Endothelial cell of umbilical vein (primary cell): ENCODE measurements at regions not wholly inside any gene's neighbourhood (a gene's known extent, or its start where the extent isn't known, plus 50 kb on each side); places are given as distances from the start of the nearest gene placed in this dataset.

ENCODE experiments used
- BruUV-seq: library from RNA; stranded (reverse); fragments of 400-500 nt; replicated peaks from 2 replicates; lab custom pipeline; 2021; lab: Mats Ljungman, UMichigan
- CTCF ChIA-PET: fragments of 300-600, 350-600 bp; sonication (Branson Sonifier 250); formaldehyde crosslinking; loops from one replicate; lab custom pipeline; 2021; ENCODE audit warnings: antibody characterized with exemption, inconsistent platforms; lab: Charles Lee
- POLR2A ChIA-PET: fragments of 300-600, 350-600 bp; sonication (Branson Sonifier 250); formaldehyde crosslinking; loops from one replicate; lab custom pipeline; 2021; ENCODE audit warnings: antibody characterized with exemption, inconsistent platforms; lab: Charles Lee
- DNase-seq: peaks from one replicate; pipeline ENCODE4 v3.0.0-alpha.2; 2011; ENCODE audit warnings: low read depth, low spot score
- FAIRE-seq: peaks from 2 replicates; lab custom pipeline; 2011; peaks lifted over from hg19 to GRCh38; lab: Jason Lieb, UNC
- H2AFZ ChIP-seq: 2 replicates; pipeline ENCODE4 v1.6.0; 2012; ENCODE audit warnings: low read depth, low read length, control low read depth, inconsistent platforms
- H3K27ac ChIP-seq: 2 replicates; pipeline ENCODE4 v1.5.1; 2011; ENCODE audit warnings: low read depth, mild to moderate bottlenecking, control low read depth, low read length, moderate library complexity; ENCODE audit not compliant: insufficient read depth
- H3K27me3 ChIP-seq, 2 experiments: 2 replicates each; pipeline versions ENCODE4 v1.6.0 to v1.6.1; 2011; ENCODE audit warnings: low read length in 2 of 2, mixed read lengths in 1 of 2; ENCODE audit not compliant: control insufficient read depth in 2 of 2, insufficient read depth in 2 of 2
- H3K36me3 ChIP-seq, 2 experiments: 2 replicates in 1 of 2; 3 replicates in 1 of 2; pipeline ENCODE4 v1.5.1; 2011; ENCODE audit warnings: low read length in 2 of 2, mild to moderate bottlenecking in 1 of 2, moderate library complexity in 1 of 2; ENCODE audit not compliant: control insufficient read depth in 2 of 2, insufficient read depth in 2 of 2; ENCODE audit errors: extremely low read depth in 1 of 2
- H3K4me1 ChIP-seq: 3 replicates; pipeline ENCODE4 v1.5.1; 2011; ENCODE audit warnings: mild to moderate bottlenecking, low read length; ENCODE audit not compliant: control insufficient read depth, insufficient read depth; ENCODE audit errors: extremely low read depth
- H3K4me2 ChIP-seq: 2 replicates; pipeline ENCODE4 v1.6.1; 2011; ENCODE audit warnings: low read length, control low read depth, mixed read lengths; ENCODE audit not compliant: insufficient read depth
- H3K4me3 ChIP-seq, 3 experiments: fragments of 200-600 bp in 1 of 3; sonication (generic), shearing (Covaris generic) in 1 of 3; replicated peaks in 1 of 3; 2 replicates each; pipeline ENCODE4 v1.5.1; 2011 to 2016; ENCODE audit warnings: control low read depth in 3 of 3, low read length in 3 of 3, mild to moderate bottlenecking in 2 of 3, inconsistent platforms in 1 of 3, low read depth in 1 of 3, moderate library complexity in 1 of 3; ENCODE audit not compliant: insufficient read depth in 1 of 3
- H3K79me2 ChIP-seq: 2 replicates; pipeline ENCODE4 v1.6.0; 2012; ENCODE audit warnings: low read length, inconsistent platforms; ENCODE audit not compliant: control insufficient read depth, insufficient read depth
- H3K9ac ChIP-seq: replicated peaks from 2 replicates; pipeline ENCODE3; 2011; ENCODE audit warnings: low read length, control low read depth; ENCODE audit not compliant: insufficient read depth; ENCODE audit errors: extremely low read depth
- H3K9me1 ChIP-seq: replicated peaks from 3 replicates; pipeline ENCODE4 v1.6.0; 2011; ENCODE audit warnings: mild to moderate bottlenecking, low read length; ENCODE audit not compliant: control insufficient read depth, insufficient read depth; ENCODE audit errors: extremely low read depth
- H3K9me3 ChIP-seq: replicated peaks from 2 replicates; pipeline ENCODE4 v1.5.1; 2012; ENCODE audit warnings: low read length, inconsistent platforms; ENCODE audit not compliant: control insufficient read depth, insufficient read depth
- H4K20me1 ChIP-seq: replicated peaks from 2 replicates; pipeline ENCODE3; 2011; ENCODE audit warnings: mild to moderate bottlenecking, low read length; ENCODE audit not compliant: control insufficient read depth, insufficient read depth; ENCODE audit errors: extremely low read depth
- EZH2 ChIP-seq: IDR thresholded peaks from 2 replicates; pipeline ENCODE4 v1.6.1; 2012; ENCODE audit warnings: borderline replicate concordance, low read depth, mild to moderate bottlenecking, moderate library complexity, low read length, inconsistent platforms; ENCODE audit not compliant: severe bottlenecking
- FOS ChIP-seq: IDR thresholded peaks from 2 replicates; pipeline ENCODE4 v1.6.1; 2011; ENCODE audit warnings: mild to moderate bottlenecking, low read length, moderate library complexity, borderline replicate concordance; ENCODE audit not compliant: insufficient read depth
- JUN ChIP-seq: IDR thresholded peaks from 2 replicates; pipeline ENCODE4 v1.6.1; 2011; ENCODE audit warnings: borderline replicate concordance, low read depth; ENCODE audit not compliant: insufficient read length, insufficient read depth
- MAX ChIP-seq: IDR thresholded peaks from 2 replicates; pipeline ENCODE4 v1.6.1; 2011; ENCODE audit not compliant: insufficient read depth, insufficient read length
- POLR2A ChIP-seq: IDR thresholded peaks from 2 replicates; pipeline ENCODE4 v1.6.1; 2012; ENCODE audit warnings: low read depth, mild to moderate bottlenecking, control low read depth, low read length
- POLR2AphosphoS5 ChIP-seq: IDR thresholded peaks from 2 replicates; pipeline ENCODE4 v1.6.1; 2012; ENCODE audit warnings: low read depth, mild to moderate bottlenecking, control low read depth, low read length, moderate library complexity; ENCODE audit not compliant: insufficient read depth
- dilution Hi-C: fragments of 300-500 bp; cut with MboI; formaldehyde crosslinking; loops from one replicate; pipeline ENCODE4 v1.15.0; 2019; ENCODE audit warnings: low sequenced_read_pairs; ENCODE audit not compliant: extremely low pct_ligation_motif_present
- intact Hi-C: fragments of 100-400 bp; cut with micrococcal nuclease; formaldehyde crosslinking; loops from one replicate; pipeline ENCODE4 v1.10.0; 2022
- TF ChIP-seq, protein P1 (sequence below), 2 donors: IDR thresholded peaks; 1 replicate in 1 of 2; 2 replicates in 1 of 2; pipeline ENCODE4 v1.5.1; 2011; ENCODE audit warnings: low read length in 2 of 2, mild to moderate bottlenecking in 2 of 2, moderate library complexity in 2 of 2, control low read depth in 1 of 2, inconsistent platforms in 1 of 2, low read depth in 1 of 2; ENCODE audit not compliant: insufficient read depth in 1 of 2; ENCODE audit errors: extremely low read depth in 1 of 2

GRCh38 chr4:123849495-123849894 is 452.9 kb downstream of the SPRY1 start:
- dilution Hi-C loops, result no loop called here
- DNase-seq (no peak), FAIRE-seq (no peak)
- Histone ChIP-seq H3K9me3 (no peaks in the 10 kb centered on the region), H3K36me3 (no peaks in the 10 kb centered on the region), H3K4me3 (no peak overlapping the region), H3K4me1 (no peaks in the 10 kb centered on the region), H3K9ac (no peak overlapping the region), H3K27me3 (no peaks in the 10 kb centered on the region), H3K4me2 (no peak overlapping the region), H4K20me1 (no peaks in the 10 kb centered on the region), H3K79me2 (no peaks in the 10 kb centered on the region), H2AFZ (no peak overlapping the region), H3K27ac (no peak overlapping the region), H3K9me1 (no peaks in the 10 kb centered on the region)
- ChIA-PET CTCF (no interaction called here), POLR2A (no interaction called here)
- no TSS peak for BruUV-seq
- intact Hi-C loops, result no loop called here
- no peak for TF ChIP-seq FOS
- no peak for TF ChIP-seq POLR2AphosphoS5

DNA sequence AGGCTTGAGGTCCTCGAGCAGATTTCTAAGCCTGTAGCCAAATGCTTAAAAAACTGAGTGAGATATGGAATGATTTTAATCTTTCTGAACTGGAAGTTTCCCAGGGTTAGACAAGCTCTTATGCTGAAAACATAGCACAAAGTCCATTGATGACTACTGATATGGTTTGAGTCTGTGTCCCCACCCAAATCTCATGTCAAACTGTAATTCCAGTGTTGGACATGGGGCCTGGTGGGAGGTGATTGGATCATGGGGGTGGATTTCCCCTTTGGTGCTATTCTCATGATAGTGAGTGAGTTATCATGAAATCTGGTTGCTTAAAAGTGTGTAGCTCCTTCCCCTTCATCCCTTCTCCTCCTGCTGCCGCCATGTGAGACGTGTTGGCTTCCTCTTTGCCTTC is 454.9 kb downstream of the SPRY1 start:
- intact Hi-C loops, result no loop called here
- Histone ChIP-seq H3K9ac (no peak overlapping the region), H3K4me3 (no peak overlapping the region), H3K27me3 (no peaks in the 10 kb centered on the region), H3K9me3 (no peaks in the 10 kb centered on the region), H3K36me3 (no peaks in the 10 kb centered on the region), H3K4me2 (no peak overlapping the region), H3K4me1 (peaks cover under 1% of the 10 kb centered on the region), H3K9me1 (no peaks in the 10 kb centered on the region), H3K27ac (no peak overlapping the region), H4K20me1 (no peaks in the 10 kb centered on the region), H3K79me2 (no peaks in the 10 kb centered on the region), H2AFZ (no peak overlapping the region)
- dilution Hi-C loops, result no loop called here
- no peak for DNase-seq
- no TSS peak for BruUV-seq
- no peak for TF ChIP-seq MAX
- TF ChIP-seq POLR2AphosphoS5, result no peak
- TF ChIP-seq EZH2, result no peak
- TF ChIP-seq FOS, result no peak
- no peak for TF ChIP-seq POLR2A
- TF ChIP-seq, protein P1, sequence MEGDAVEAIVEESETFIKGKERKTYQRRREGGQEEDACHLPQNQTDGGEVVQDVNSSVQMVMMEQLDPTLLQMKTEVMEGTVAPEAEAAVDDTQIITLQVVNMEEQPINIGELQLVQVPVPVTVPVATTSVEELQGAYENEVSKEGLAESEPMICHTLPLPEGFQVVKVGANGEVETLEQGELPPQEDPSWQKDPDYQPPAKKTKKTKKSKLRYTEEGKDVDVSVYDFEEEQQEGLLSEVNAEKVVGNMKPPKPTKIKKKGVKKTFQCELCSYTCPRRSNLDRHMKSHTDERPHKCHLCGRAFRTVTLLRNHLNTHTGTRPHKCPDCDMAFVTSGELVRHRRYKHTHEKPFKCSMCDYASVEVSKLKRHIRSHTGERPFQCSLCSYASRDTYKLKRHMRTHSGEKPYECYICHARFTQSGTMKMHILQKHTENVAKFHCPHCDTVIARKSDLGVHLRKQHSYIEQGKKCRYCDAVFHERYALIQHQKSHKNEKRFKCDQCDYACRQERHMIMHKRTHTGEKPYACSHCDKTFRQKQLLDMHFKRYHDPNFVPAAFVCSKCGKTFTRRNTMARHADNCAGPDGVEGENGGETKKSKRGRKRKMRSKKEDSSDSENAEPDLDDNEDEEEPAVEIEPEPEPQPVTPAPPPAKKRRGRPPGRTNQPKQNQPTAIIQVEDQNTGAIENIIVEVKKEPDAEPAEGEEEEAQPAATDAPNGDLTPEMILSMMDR (IDR thresholded peaks at IDR 0.05; ENCODE audit: extremely low read depth in 1 of 2, insufficient read depth in 1 of 2, low read depth in 1 of 2, low read length in 2 of 2), result no peak
- TF ChIP-seq JUN, result no peak
- no peak for FAIRE-seq
- CTCF ChIA-PET, result no interaction called here
- POLR2A ChIA-PET, result no interaction called here
